Colonic mucosa (tissue), 4 donors: ENCODE measurements at regions not wholly inside any gene's neighbourhood (a gene's known extent, or its start where the extent isn't known, plus 50 kb on each side); places are given as distances from the start of the nearest gene placed in this dataset.

Experiments
- DNase-seq: peaks from one replicate; pipeline ENCODE4 v3.0.0-alpha.2; 2020
- H3K27ac ChIP-seq: fragments of 200-600 bp; one replicate; pipeline ENCODE4 v1.8.0; 2021
- H3K27me3 ChIP-seq: fragments of 200-600 bp; one replicate; pipeline ENCODE4 v1.8.0; 2021
- H3K36me3 ChIP-seq: fragments of 200-600 bp; one replicate; pipeline ENCODE4 v1.8.0; 2021
- H3K4me1 ChIP-seq: fragments of 200-600 bp; one replicate; pipeline ENCODE4 v1.8.0; 2021; ENCODE audit warnings: mild to moderate bottlenecking
- H3K4me3 ChIP-seq: fragments of 200-600 bp; one replicate; pipeline ENCODE4 v1.8.0; 2021
- H3K9ac ChIP-seq, 2 donors: one replicate each; pipeline ENCODE4 v1.7.0; 2013; ENCODE audit warnings: control low read depth in 2 of 2, low read depth in 2 of 2, low read length in 2 of 2
- H3K9me3 ChIP-seq: fragments of 200-600 bp; one replicate; pipeline ENCODE4 v1.8.0; 2021
- intact Hi-C: fragments of 100-400 bp; cut with DNase I; formaldehyde crosslinking; loops from one replicate; pipeline ENCODE4 v1.14.1; 2022
- TF ChIP-seq, protein P1 (sequence below): fragments of 200-600 bp; IDR thresholded peaks from one replicate; pipeline ENCODE4 v1.8.0; 2022; ENCODE audit warnings: antibody characterized with exemption, mild to moderate bottlenecking
- donor health status: healthy.
- donor health status: DM: no; HTN: no; CAD: no.
- donor health status: DM: no; HTN: no; CAD: no.

DNA sequence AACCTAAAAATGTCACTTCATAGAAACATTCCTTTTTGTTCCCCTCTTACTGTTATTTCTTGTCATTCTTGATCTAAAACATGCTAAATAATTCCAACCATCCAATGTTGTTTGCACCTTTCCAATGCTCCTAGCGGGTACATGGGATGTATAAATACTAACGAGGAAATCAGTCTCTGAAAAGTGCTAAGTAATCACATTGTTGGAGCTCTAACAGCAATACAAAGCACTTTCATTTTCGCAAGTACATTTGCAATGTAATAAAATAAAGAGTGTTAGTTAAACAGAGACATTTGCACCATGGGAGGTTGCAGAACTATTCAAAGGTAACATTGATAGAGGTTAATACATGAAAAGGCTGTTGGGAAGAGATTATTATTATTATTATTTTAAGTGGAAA, 286.2 kb upstream of the ACVR2A start:
- TF ChIP-seq, protein P1, sequence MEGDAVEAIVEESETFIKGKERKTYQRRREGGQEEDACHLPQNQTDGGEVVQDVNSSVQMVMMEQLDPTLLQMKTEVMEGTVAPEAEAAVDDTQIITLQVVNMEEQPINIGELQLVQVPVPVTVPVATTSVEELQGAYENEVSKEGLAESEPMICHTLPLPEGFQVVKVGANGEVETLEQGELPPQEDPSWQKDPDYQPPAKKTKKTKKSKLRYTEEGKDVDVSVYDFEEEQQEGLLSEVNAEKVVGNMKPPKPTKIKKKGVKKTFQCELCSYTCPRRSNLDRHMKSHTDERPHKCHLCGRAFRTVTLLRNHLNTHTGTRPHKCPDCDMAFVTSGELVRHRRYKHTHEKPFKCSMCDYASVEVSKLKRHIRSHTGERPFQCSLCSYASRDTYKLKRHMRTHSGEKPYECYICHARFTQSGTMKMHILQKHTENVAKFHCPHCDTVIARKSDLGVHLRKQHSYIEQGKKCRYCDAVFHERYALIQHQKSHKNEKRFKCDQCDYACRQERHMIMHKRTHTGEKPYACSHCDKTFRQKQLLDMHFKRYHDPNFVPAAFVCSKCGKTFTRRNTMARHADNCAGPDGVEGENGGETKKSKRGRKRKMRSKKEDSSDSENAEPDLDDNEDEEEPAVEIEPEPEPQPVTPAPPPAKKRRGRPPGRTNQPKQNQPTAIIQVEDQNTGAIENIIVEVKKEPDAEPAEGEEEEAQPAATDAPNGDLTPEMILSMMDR = no peak
- Histone ChIP-seq H3K36me3 (no peaks in the 10 kb centered on the region), H3K4me3 (no peak overlapping the region), H3K9me3 (no peaks in the 10 kb centered on the region), H3K27me3 (no peaks in the 10 kb centered on the region), H3K4me1 (no peaks in the 10 kb centered on the region), H3K9ac (no peak overlapping the region), H3K27ac (no peak overlapping the region)
- intact Hi-C loops = no loop called here
- no peak for DNase-seq

GRCh38 chr2:147554521-147555107, 290.2 kb upstream of the ACVR2A start:
- no peaks in the 10 kb centered on the region for H3K27me3 ChIP-seq
- H3K36me3 ChIP-seq = no peaks in the 10 kb centered on the region
- TF ChIP-seq, protein P1 = no peak
- H3K4me3 ChIP-seq = no peak overlapping the region
- no peaks in the 10 kb centered on the region for H3K4me1 ChIP-seq
- H3K27ac ChIP-seq = no peak overlapping the region
- H3K9me3 ChIP-seq = no peaks in the 10 kb centered on the region
- DNase-seq = no peak
- intact Hi-C loops = no loop called here
- no peak overlapping the region for H3K9ac ChIP-seq

- H3K4me3 ChIP-seq = no peak overlapping the region
- intact Hi-C loops = no loop called here
- H3K4me1 ChIP-seq = no peaks in the 10 kb centered on the region
- TF ChIP-seq, protein P1 = no peak
- H3K27me3 ChIP-seq = no peaks in the 10 kb centered on the region
- H3K9ac ChIP-seq = no peak overlapping the region
- no peaks in the 10 kb centered on the region for H3K36me3 ChIP-seq
- no peak for DNase-seq
- H3K9me3 ChIP-seq = no peaks in the 10 kb centered on the region
- no peak overlapping the region for H3K27ac ChIP-seq
These were observed 291.0 kb upstream of the ACVR2A start for GRCh38 chr2:147553775-147554271.

- Histone ChIP-seq H3K27me3 (no peaks in the 10 kb centered on the region), H3K36me3 (no peaks in the 10 kb centered on the region), H3K4me1 (no peaks in the 10 kb centered on the region), H3K27ac (no peak overlapping the region), H3K9ac (no peak overlapping the region), H3K9me3 (no peaks in the 10 kb centered on the region), H3K4me3 (no peak overlapping the region)
- TF ChIP-seq, protein P1 = no peak
- DNase-seq = no peak
- intact Hi-C loops = no loop called here
These were observed 293.7 kb upstream of the ACVR2A start for GRCh38 chr2:147550995-147551731.

GRCh38 chr2:147549054-147549453, 295.8 kb upstream of the ACVR2A start:
- Histone ChIP-seq H3K9ac (no peak overlapping the region), H3K9me3 (no peaks in the 10 kb centered on the region), H3K4me1 (no peaks in the 10 kb centered on the region), H3K36me3 (no peaks in the 10 kb centered on the region), H3K27ac (no peak overlapping the region), H3K27me3 (no peaks in the 10 kb centered on the region), H3K4me3 (no peak overlapping the region)
- intact Hi-C loops = no loop called here
- TF ChIP-seq, protein P1 = no peak
- DNase-seq = no peak
